ENCODE measurements at regions not wholly inside any gene's neighbourhood (a gene's known extent, or its start where the extent isn't known, plus 50 kb on each side); places are given as distances from the start of the nearest gene placed in this dataset.

DNA sequence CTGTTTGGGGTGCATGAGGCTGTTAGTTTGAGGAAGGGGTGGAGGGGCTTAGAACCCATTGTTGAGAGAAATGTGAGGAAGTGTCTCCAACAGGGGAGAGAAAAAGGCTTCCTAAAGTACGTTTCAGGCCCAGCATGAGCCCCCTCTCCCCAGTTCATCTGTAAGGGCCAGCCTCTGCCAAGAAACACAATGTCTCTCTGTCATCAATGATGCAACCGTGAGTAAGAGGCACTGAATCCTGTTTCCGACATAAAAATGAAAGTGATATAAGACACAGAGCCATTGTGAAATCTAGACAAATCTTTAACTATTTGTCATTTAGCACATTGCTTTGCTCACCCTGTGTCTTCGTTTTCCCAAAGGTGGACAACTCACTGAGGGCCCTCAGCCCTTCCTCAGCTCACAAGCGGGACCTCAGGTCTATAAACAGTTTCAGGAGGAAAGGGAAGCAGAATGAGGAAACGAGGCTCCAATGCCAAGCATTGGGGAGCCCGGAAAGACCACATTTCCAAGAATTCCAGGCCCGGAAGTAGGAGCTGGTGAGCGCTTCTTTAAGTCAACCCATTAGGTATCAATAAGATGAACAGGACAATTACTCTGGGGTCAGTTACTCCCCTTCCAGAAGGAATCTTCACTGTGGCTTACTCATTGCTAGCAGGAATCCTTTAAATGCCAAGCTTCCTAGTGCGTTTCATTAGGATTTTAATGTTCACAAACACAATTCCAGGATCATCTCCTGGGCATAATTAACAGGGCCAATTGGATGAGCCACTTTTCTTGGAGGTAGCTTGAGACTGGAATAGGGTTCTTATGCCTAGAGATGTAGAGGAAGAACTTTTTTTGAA, 59.0 kb upstream of the KLF4 start:
- no peak overlapping the region for H3T11ph ChIP-seq (ENCODE audit: low read length)
- H4K5ac ChIP-seq (ENCODE audit: insufficient read length, low read depth, low read length): no peak overlapping the region
- H4K8ac ChIP-seq (replicated peaks; ENCODE audit: insufficient read length, low read depth, low read length): no peak overlapping the region
- no peaks in the 10 kb centered on the region for H3K23me2 ChIP-seq (ENCODE audit: insufficient read length, low read depth, low read length, poor library complexity, severe bottlenecking)
- TF ChIP-seq, protein P1, sequence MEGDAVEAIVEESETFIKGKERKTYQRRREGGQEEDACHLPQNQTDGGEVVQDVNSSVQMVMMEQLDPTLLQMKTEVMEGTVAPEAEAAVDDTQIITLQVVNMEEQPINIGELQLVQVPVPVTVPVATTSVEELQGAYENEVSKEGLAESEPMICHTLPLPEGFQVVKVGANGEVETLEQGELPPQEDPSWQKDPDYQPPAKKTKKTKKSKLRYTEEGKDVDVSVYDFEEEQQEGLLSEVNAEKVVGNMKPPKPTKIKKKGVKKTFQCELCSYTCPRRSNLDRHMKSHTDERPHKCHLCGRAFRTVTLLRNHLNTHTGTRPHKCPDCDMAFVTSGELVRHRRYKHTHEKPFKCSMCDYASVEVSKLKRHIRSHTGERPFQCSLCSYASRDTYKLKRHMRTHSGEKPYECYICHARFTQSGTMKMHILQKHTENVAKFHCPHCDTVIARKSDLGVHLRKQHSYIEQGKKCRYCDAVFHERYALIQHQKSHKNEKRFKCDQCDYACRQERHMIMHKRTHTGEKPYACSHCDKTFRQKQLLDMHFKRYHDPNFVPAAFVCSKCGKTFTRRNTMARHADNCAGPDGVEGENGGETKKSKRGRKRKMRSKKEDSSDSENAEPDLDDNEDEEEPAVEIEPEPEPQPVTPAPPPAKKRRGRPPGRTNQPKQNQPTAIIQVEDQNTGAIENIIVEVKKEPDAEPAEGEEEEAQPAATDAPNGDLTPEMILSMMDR (conservative IDR thresholded peaks at IDR 0.05): no peak
- H3K23ac ChIP-seq (ENCODE audit: insufficient read length, low read depth, low read length): no peak overlapping the region
- H3K27me3 Mint-ChIP-seq (ENCODE audit: low read depth): no peaks in the 10 kb centered on the region; the same call in 1 of the 2 replicates
- no peak overlapping the region for H2BK120ac ChIP-seq (ENCODE audit: low read depth, low read length, poor library complexity, severe bottlenecking)
- H3K9me3 ChIP-seq (ENCODE audit: control insufficient read depth, low read depth, low read length): no peaks in the 10 kb centered on the region
- H3K4ac ChIP-seq (ENCODE audit: low read depth, low read length): no peak overlapping the region
- no peak for DNase-seq
- H2BK15ac ChIP-seq (ENCODE audit: low read depth, low read length): no peak overlapping the region
- H3K4me1 ChIP-seq (ENCODE audit: insufficient read depth, low read length): no peaks in the 10 kb centered on the region; the same call in 1 of the 2 replicates
- no peak overlapping the region for H2AFZ ChIP-seq (ENCODE audit: low read length)
- no peaks in the 10 kb centered on the region for H4K20me1 ChIP-seq (ENCODE audit: control insufficient read depth, insufficient read depth, insufficient read length)
- no peak overlapping the region for H3K27ac ChIP-seq (ENCODE audit: insufficient read length, low read depth, low read length)
- no peak overlapping the region for H4K91ac ChIP-seq (ENCODE audit: insufficient read length, low read depth, low read length)
- H3K36me3 Mint-ChIP-seq (ENCODE audit: insufficient read depth in 1 of 3, low read depth in 3 of 3): peaks cover 0 to 7% (median 0%) of the 10 kb centered on the region in 3 experiments; a peak in 3 of 7 replicates
- H3K14ac ChIP-seq (ENCODE audit: insufficient read depth, low read length): no peak overlapping the region
- H2BK12ac ChIP-seq (ENCODE audit: insufficient read length, low read depth, low read length): no peak overlapping the region
- H3K4me2 ChIP-seq (ENCODE audit: insufficient read depth, insufficient read length, low read length): no peak overlapping the region
- no peaks in the 10 kb centered on the region for H3K27me3 ChIP-seq (ENCODE audit: insufficient read depth, low read length)
- no peak overlapping the region for H3K18ac ChIP-seq (ENCODE audit: insufficient read length, low read depth, low read length)
- no peak overlapping the region for H2BK20ac ChIP-seq (ENCODE audit: low read depth, low read length, poor library complexity, severe bottlenecking)
- H3K9me3 Mint-ChIP-seq: peaks cover 2 to 7% of the 10 kb centered on the region in 2 experiments; a peak in 3 of 5 replicates
- no peaks in the 10 kb centered on the region for H3K79me2 ChIP-seq (ENCODE audit: insufficient read depth, low read length)
- no peaks in the 10 kb centered on the region for H3K79me1 ChIP-seq (ENCODE audit: insufficient read depth, low read depth, low read length, poor library complexity, severe bottlenecking)
- peak overlapping the region in 1 of 3 experiments; percentile 3; a peak in 3 of 7 replicates for H3K27ac Mint-ChIP-seq
- no peak overlapping the region for H3K56ac ChIP-seq (ENCODE audit: insufficient read length, low read depth, low read length)
- H2BK5ac ChIP-seq (ENCODE audit: insufficient read length, low read length): no peak overlapping the region
- no peak overlapping the region for H3K4me3 Mint-ChIP-seq
- peaks cover 23 to 38% of the 10 kb centered on the region in 2 experiments for H3K4me1 Mint-ChIP-seq
- no peak overlapping the region for H3K9ac ChIP-seq (ENCODE audit: extremely low read depth, insufficient read length, low read length)
- WGBS (ENCODE audit: extremely low coverage, insufficient read length, low lambda C conversion rate): no CpG with 5 or more reads among the region's 10 CpGs
- H2AK5ac ChIP-seq (ENCODE audit: insufficient read length, low read length): no peak overlapping the region
